Astrocyte of the hippocampus (primary cell): ENCODE measurements at regions not wholly inside any gene's neighbourhood (a gene's known extent, or its start where the extent isn't known, plus 50 kb on each side); places are given as distances from the start of the nearest gene placed in this dataset.
"Not testable (repeated sequence)": the region's sequence is repeated elsewhere in the genome, so short reads cannot be mapped to it uniquely, and the experiment has no call there.

Source experiments
- DNase-seq: peaks from one replicate; pipeline ENCODE4 v3.0.0; 2011; ENCODE audit warnings: low read depth, low spot score

DNA sequence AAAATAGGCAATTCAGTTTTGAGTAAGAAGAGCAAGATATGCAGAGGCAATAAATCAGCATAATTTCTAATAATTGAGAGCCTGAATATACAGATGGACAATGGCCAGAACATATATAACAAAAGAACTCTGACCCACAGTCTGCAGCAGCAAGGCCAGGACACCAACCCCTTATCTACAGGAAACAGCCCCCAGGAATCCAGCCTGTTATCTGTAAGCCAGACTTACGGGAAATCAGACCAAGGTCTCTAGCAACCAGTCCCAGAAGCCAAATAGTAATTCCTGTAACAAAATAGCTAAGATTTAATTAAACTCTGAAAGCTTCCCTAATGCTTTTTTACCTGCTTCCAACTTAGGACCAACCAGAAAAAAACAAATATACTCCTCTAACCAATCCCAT lies 434.5 kb upstream of the GYPC start:
- DNase-seq = no peak

GRCh38 chr2:126222278-126222677 lies 433.7 kb upstream of the GYPC start:
- no peak for DNase-seq

DNA sequence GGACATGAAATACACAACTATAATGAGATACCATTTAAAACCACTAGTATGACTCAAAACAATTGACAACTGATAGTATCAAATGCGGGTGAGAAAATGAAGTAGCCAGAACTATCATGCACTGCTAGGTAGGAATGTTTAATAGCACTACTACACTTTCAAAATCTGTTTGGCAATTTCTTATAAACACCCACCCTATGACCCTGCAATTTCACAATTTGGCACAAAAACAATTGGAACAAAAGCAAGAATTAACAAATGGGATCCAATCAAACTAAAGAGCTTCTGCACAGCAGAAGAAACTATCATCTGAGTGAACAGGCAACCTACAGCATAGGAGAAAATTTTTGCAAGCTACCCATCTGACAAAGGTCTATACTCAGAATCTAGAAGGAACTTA lies 431.2 kb upstream of the GYPC start:
- DNase-seq = no peak

DNA sequence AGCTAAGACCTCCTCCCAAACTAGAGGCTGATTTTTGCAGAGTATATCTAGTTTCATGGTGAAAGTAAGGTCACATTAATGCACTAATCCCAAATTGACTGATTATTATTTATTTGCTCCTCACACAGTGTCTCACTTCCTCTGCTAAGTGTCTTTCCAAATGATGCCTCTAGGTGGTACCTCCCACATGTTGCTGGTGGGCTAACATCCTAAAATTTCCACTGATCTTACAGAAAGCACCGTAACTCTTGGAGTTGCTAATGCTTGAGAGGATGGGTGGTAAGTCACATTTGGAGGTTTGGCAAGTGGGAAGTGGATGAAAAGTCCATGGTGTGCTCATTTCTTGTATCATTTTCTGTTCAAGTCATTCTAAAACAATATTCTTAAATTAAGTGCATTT lies 428.7 kb upstream of the GYPC start:
- DNase-seq = no peak

GRCh38 chr2:126228531-126228930 lies 427.4 kb upstream of the GYPC start:
- no peak for DNase-seq

GRCh38 chr2:126238251-126238650 lies 417.7 kb upstream of the GYPC start:
- no peak for DNase-seq

DNA sequence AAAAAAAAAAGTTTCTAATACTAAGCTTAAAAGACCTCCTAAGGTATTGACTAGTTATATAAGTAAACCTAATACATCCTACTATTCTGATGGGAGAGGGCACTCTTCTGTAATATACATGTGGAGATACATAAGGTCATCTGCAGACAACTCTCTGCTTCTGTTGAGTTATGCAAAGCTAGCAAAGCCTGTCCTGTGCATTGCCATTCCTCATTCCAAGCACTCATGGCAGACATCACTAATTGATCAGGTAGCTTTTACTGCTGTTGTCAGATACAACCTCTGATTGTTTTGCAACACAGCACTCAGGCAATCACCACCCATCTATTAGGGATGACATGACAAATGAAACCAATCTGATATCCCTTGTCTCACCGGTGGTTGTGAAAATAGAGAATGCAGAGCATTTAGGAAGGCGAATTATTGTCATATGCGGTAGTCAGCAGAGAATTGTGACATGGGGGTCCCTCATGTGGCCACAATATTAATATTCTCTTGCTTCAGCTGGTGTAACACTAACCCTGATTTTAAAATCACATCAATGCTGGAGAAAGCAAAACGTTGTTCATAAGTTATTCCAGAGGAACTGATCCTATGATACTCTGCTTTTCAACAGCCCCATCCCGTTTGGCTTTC lies 416.5 kb upstream of the GYPC start:
- no peak for DNase-seq

DNA sequence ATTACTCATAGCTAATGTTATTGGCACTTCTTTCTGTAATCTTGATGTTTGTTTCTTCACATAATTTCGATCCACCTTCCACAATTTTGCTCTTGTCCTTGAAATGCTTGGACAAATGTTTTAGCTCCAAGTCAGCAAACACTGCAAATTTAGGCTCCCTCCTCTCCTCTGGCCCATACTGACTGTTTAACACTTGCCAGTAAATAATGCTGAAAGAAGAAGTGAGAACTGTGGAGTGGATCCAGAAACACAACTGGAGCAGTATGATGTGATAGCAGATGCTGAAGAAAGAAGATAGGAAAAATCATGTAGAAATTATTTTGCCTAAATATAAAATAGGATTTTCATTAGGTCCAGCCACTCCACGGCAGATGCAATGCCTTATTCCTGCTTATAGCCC lies 415.0 kb upstream of the GYPC start:
- DNase-seq = no peak

- DNase-seq = no peak
Measured at GRCh38 chr2:126241411-126241810, 414.5 kb upstream of the GYPC start.

DNA sequence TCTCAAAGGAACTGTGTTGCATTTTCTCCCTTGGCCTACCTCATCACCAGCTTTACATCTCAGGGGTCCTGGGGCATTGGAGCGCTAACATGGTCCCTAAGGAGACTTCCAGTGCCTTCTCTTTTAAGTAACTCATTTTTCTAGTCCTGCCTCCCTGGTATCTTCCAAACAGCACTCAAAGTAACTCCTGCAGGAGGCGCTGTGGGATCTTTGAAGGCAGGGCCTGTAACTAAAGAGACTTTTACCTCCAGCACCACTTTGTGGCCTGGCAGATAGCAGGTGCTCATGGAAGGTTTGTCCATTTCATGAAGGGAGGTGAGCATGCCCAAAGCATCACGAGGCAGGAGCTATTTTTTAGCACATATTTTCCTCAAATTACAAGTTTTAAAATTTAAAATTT lies 411.0 kb upstream of the GYPC start:
- DNase-seq = no peak

DNA sequence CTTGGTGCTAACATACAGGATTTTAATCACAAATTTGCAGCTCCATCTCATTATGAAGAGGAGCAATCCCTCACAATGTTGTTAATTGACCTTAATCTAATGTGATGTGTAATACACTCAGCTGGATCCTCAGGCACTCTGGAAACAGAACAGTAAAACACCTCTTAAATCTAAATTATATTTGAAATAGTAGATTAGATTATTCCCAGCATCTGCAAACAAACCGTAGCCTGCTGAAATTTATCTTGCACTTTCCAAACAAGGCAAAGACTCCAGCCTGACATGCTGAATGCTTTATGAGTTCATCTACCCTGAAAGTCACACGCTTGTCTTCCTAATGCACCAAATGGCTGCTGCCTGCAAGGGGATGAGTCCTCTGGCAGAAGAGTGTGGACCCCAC lies 402.3 kb upstream of the GYPC start:
- no peak for DNase-seq

GRCh38 chr2:126264625-126265024 lies 391.3 kb upstream of the GYPC start:
- no peak for DNase-seq

DNA sequence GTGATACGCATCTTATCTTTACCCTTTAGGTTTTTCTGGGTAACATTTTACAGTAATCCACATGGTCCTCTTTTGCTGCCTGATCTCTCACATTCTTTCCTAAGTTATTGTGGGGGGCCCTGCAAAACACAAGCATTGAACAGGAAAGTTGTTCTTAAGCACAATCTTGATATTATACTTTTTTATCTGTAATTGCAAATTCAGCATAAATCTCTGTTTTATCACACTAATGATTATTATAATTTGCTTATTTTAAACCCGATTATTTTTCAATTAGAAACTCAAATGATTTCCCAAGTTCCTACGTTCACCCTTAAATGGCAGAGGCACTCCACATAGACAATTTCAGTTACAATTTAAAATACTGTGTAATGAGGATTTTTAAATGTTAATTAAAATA lies 386.0 kb upstream of the GYPC start:
- no peak for DNase-seq

- DNase-seq = no peak
Measured at GRCh38 chr2:126270587-126270986, 385.4 kb upstream of the GYPC start.

DNA sequence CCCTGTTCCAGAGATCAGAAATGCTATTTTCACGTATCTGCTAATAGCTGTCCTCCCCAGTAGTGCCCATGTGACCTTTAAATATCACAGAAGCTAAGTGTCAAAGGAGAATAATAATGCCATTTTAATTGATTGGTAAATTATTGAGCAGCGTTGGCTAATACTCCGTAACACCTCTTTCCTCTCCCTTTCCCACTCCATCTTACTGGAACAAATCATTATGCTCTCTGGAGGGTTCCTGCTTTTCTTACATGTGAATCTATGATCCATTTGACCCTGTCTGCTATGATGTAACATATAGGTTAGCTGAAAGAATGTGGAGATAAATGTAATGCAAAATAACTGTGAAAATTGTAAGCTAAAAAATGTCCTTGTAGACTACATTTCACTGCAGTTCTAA lies 383.6 kb upstream of the GYPC start:
- DNase-seq = no peak

DNA sequence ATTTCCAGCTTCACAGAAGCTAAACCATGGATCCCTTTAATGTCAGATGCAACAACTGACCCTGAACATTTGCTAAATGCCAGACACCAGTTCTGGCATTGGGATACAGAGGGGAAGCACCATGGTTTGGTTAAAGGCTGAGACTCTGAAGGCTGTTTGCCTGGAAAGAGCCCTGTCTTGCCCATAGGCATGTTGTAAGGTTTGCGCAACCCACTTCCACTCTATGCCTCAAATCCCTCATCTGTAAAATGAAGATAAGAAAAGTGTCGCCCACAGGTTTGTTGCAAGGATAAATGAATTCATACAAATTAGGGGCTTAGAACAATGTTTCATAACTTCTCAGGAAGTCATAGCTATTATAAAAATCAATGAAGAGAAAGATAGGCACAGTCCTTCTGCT lies 380.9 kb upstream of the GYPC start:
- no peak for DNase-seq

DNA sequence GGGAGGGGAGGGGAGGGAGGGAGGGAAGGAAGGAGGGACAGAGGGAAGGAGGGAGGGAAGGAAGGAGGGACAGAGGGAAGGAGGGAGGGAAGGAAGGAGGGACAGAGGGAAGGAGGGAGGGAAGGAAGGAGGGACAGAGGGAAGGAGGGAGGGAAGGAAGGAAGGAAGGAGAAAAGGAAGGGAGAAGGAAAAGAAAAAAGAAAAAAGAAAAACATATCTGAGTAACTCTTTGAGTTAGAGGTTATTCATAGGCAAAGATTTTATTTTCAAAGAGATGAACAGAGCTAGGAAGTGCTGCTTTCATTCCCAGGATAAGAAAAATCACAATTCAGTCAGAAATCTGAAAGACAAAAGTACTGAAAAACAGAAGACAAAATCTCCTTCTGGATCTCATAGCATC lies 379.7 kb upstream of the GYPC start:
- not testable (repeated sequence) for DNase-seq

- no peak for DNase-seq
Measured at GRCh38 chr2:126288362-126288761, 367.6 kb upstream of the GYPC start.

- DNase-seq = not testable (repeated sequence)
Measured at GRCh38 chr2:126293962-126294361, 362.0 kb upstream of the GYPC start.

DNA sequence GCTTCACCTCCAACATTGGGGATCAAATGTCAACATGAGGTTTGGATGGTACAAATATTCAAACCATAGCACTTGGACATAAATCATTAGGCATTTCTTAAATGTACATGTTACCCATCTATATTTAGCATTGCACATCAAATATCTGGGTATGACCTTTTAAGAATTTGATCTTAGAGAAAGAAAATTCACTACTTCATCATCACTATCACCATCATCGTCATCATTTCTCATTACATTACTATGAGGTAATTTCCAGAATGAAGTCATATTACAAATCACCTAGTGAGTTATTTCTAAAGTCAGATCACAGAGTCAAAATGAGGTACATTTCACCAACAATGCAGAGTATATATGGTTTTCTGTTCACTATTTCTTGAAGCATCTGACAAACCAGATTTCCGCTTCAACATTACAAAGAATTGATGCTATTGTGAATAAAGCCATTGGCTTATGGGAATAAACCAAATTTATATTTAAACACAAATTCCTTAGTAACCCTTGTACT lies 356.4 kb upstream of the GYPC start:
- no peak for DNase-seq

GRCh38 chr2:126300348-126300747 lies 355.6 kb upstream of the GYPC start:
- DNase-seq = no peak

DNA sequence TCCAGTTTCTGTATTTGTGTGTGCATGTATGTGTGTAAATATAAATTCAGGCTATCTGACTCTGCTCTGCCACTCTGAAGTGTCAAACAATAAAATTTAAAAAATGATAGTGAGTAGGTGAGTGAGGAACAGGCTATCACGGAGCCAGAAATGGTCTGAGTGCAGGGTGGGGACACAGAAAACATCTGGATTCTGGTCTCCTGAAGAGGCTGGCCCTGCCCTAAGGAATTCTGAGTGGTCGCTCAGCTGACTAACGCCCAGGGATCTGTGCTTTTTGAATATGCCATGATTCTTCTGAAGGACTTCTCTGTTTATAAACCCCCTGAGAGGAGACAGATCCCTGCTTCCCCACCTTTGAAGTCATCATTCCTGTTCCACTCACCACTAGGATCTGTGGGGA lies 353.9 kb upstream of the GYPC start:
- DNase-seq = no peak

DNA sequence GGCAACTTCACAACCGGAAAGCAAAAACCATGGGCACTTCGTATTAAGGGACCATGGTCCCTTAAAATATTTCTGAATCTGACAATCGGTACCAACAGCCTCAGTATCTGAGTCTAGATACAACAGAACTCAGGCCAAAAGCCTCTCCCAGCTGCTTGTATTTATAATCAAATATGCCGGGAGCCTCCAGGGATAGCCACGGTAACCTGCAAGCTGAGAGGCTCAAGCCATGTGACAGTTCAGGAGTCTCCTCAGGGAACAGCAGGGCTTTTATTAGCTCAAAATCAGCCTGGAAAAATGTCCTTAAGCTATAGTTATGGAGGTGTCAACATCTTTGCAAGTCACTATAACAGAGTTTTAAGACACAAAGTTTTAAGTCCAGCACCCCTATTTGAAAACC lies 352.8 kb upstream of the GYPC start:
- no peak for DNase-seq

- no peak for DNase-seq
Measured at GRCh38 chr2:126304154-126304553, 351.8 kb upstream of the GYPC start.
